ENCODE measurements at regions not wholly inside any gene's neighbourhood (a gene's known extent, or its start where the extent isn't known, plus 50 kb on each side); places are given as distances from the start of the nearest gene placed in this dataset.
"Not testable (repeated sequence)": the region's sequence is repeated elsewhere in the genome, so short reads cannot be mapped to it uniquely, and the experiment has no call there.

- Histone ChIP-seq H3K27me3 (replicated peaks) (no peaks in the 10 kb centered on the region), H3K27ac (no peak overlapping the region), H3K36me3 (replicated peaks) (no peaks in the 10 kb centered on the region), H3K4me3 (ENCODE audit: low read depth, low read length) (no peak overlapping the region)
- no peak for DNase-seq
- in situ Hi-C loops (cut with HindIII; ENCODE audit: low pct_ligation_motif_present, low sequenced_read_pairs): no loop called here
- no peak for TF ChIP-seq CTCF (IDR thresholded peaks at IDR 0.05; ENCODE audit: low read depth, low read length, missing control alignments)
Observed at GRCh38 chr6:169093066-169093723, 160.5 kb downstream of the THBS2 start.

- peak; percentile 40 for DNase-seq
- Histone ChIP-seq H3K27me3 (replicated peaks) (no peaks in the 10 kb centered on the region), H3K4me3 (ENCODE audit: low read depth, low read length) (no peak overlapping the region), H3K27ac (no peak overlapping the region), H3K36me3 (replicated peaks) (no peaks in the 10 kb centered on the region)
- in situ Hi-C loops (cut with HindIII; ENCODE audit: low pct_ligation_motif_present, low sequenced_read_pairs): no loop called here
- no peak for TF ChIP-seq CTCF (IDR thresholded peaks at IDR 0.05; ENCODE audit: low read depth, low read length, missing control alignments)
Observed at GRCh38 chr6:169092375-169092774, 161.3 kb downstream of the THBS2 start.

GRCh38 chr6:169090514-169091127 is 163.0 kb downstream of the THBS2 start:
- DNase-seq; H3K4me3 ChIP-seq (ENCODE audit: low read depth, low read length); H3K36me3 ChIP-seq (replicated peaks); in situ Hi-C loops (cut with HindIII; ENCODE audit: low pct_ligation_motif_present, low sequenced_read_pairs); H3K27me3 ChIP-seq (replicated peaks); H3K27ac ChIP-seq: not testable (repeated sequence)

- Histone ChIP-seq H3K36me3 (replicated peaks) (no peaks in the 10 kb centered on the region), H3K4me3 (ENCODE audit: low read depth, low read length) (no peak overlapping the region), H3K27ac (no peak overlapping the region), H3K27me3 (replicated peaks) (no peaks in the 10 kb centered on the region)
- no peak for TF ChIP-seq CTCF (IDR thresholded peaks at IDR 0.05; ENCODE audit: low read depth, low read length, missing control alignments)
- no peak for DNase-seq
- in situ Hi-C loops (cut with HindIII; ENCODE audit: low pct_ligation_motif_present, low sequenced_read_pairs): no loop called here
Observed at GRCh38 chr6:169088762-169089161, 164.9 kb downstream of the THBS2 start.

GRCh38 chr6:169087443-169088041 is 166.1 kb downstream of the THBS2 start:
- Histone ChIP-seq H3K27me3 (replicated peaks) (no peaks in the 10 kb centered on the region), H3K4me3 (ENCODE audit: low read depth, low read length) (no peak overlapping the region), H3K36me3 (replicated peaks) (no peaks in the 10 kb centered on the region), H3K27ac (no peak overlapping the region)
- DNase-seq: no peak
- TF ChIP-seq CTCF (IDR thresholded peaks at IDR 0.05; ENCODE audit: low read depth, low read length, missing control alignments): no peak
- in situ Hi-C loops (cut with HindIII; ENCODE audit: low pct_ligation_motif_present, low sequenced_read_pairs): no loop called here

- H3K27me3 ChIP-seq (replicated peaks); H3K27ac ChIP-seq; H3K4me3 ChIP-seq (ENCODE audit: low read depth, low read length); DNase-seq; in situ Hi-C loops (cut with HindIII; ENCODE audit: low pct_ligation_motif_present, low sequenced_read_pairs); H3K36me3 ChIP-seq (replicated peaks): not testable (repeated sequence)
Observed at GRCh38 chr6:169086616-169087015, 167.0 kb downstream of the THBS2 start.

Measured in brain microvascular endothelial cell (primary cell).